HEK293 (cell line): ENCODE measurements at regions not wholly inside any gene's neighbourhood (a gene's known extent, or its start where the extent isn't known, plus 50 kb on each side); places are given as distances from the start of the nearest gene placed in this dataset.

Experiments used
- CTCF ChIA-PET: fragments of 350-600 bp; formaldehyde crosslinking; extraction: SDS; loops from one replicate; lab custom pipeline; 2021; ENCODE audit warnings: antibody characterized with exemption; lab: Yijun Ruan, JAX
- POLR2A ChIA-PET: fragments of 300-600 bp; formaldehyde crosslinking; extraction: SDS; loops from one replicate; lab custom pipeline; 2020; ENCODE audit warnings: antibody characterized with exemption, inconsistent platforms; lab: Yijun Ruan, JAX
- H3K27ac ChIP-seq: fragments of 200-500 bp; sonication (Bioruptor generic); 2 replicates; pipeline ENCODE4 v1.5.1; 2014; ENCODE audit warnings: low read depth, low read length, control low read depth, inconsistent platforms; ENCODE audit errors: extremely low read depth
- H3K36me3 ChIP-seq, 2 experiments: fragments of 200-500 bp in 1 of 2; sonication (Bioruptor generic) in 1 of 2; 1 replicate in 1 of 2; 2 replicates in 1 of 2; pipeline ENCODE4 v1.5.1; 2014 to 2017; ENCODE audit warnings: inconsistent platforms in 2 of 2, low read length in 2 of 2; ENCODE audit not compliant: control insufficient read depth in 2 of 2, insufficient read depth in 1 of 2
- H3K4me1 ChIP-seq: fragments of 200-500 bp; sonication (Bioruptor generic); 2 replicates; pipeline ENCODE4 v1.5.1; 2014; ENCODE audit warnings: mild to moderate bottlenecking, low read length, inconsistent platforms; ENCODE audit not compliant: control insufficient read depth, insufficient read depth
- H3K4me3 ChIP-seq: 2 replicates; pipeline ENCODE4 v1.5.1; 2011; ENCODE audit warnings: low read depth, mild to moderate bottlenecking, control low read depth, low read length, moderate library complexity
- H3K9me3 ChIP-seq: fragments of 200-500 bp; sonication (Bioruptor generic); 2 replicates; pipeline ENCODE4 v1.5.1; 2014; ENCODE audit warnings: low read depth, low read length, inconsistent platforms; ENCODE audit not compliant: control insufficient read depth, insufficient read depth
- MEIS1 ChIP-seq: sonication (generic); formaldehyde crosslinking; IDR thresholded peaks from 2 replicates; pipeline ENCODE4 v1.8.1; 2022; ENCODE audit warnings: missing genetic modification reagents, mild to moderate bottlenecking, borderline replicate concordance
- MYNN ChIP-seq: fragments of 450-650 bp; formaldehyde crosslinking; IDR thresholded peaks from 2 replicates; pipeline ENCODE4 v1.5.1; 2016; ENCODE audit warnings: missing biosample characterization, missing genetic modification characterization, borderline replicate concordance
- MZF1 ChIP-seq: fragments of 450-650 bp; formaldehyde crosslinking; IDR thresholded peaks from 2 replicates; pipeline ENCODE4 v1.5.1; 2017; ENCODE audit warnings: missing biosample characterization, missing genetic modification characterization, borderline replicate concordance
- SETDB1 ChIP-seq: IDR thresholded peaks from one replicate; pipeline ENCODE4 v1.6.1; 2017; ENCODE audit warnings: mild to moderate bottlenecking, low read length, moderate library complexity, mixed read lengths; ENCODE audit not compliant: insufficient read length
- SP3 ChIP-seq: fragments of 450-650 bp; formaldehyde crosslinking; IDR thresholded peaks from 2 replicates; pipeline ENCODE4 v1.5.1; 2016; ENCODE audit warnings: missing biosample characterization, missing genetic modification characterization
- ZFP3 ChIP-seq: fragments of 450-650 bp; formaldehyde crosslinking; IDR thresholded peaks from 2 replicates; pipeline ENCODE4 v1.5.1; 2016; ENCODE audit warnings: low read depth, missing biosample characterization, missing genetic modification characterization
- ZFP69B ChIP-seq: fragments of 450-650 bp; formaldehyde crosslinking; IDR thresholded peaks from 2 replicates; pipeline ENCODE4 v1.5.1; 2016; ENCODE audit warnings: missing biosample characterization, missing genetic modification characterization
- ZNF114 ChIP-seq: fragments of 450-650 bp; formaldehyde crosslinking; IDR thresholded peaks from 2 replicates; pipeline ENCODE4 v1.5.0; 2017; ENCODE audit warnings: missing biosample characterization, missing genetic modification characterization
- ZNF157 ChIP-seq: fragments of 450-650 bp; formaldehyde crosslinking; IDR thresholded peaks from 2 replicates; pipeline ENCODE4 v1.5.1; 2016; ENCODE audit warnings: missing biosample characterization, missing genetic modification characterization
- ZNF19 ChIP-seq: fragments of 450-650 bp; formaldehyde crosslinking; IDR thresholded peaks from 2 replicates; pipeline ENCODE4; 2016; ENCODE audit warnings: missing biosample characterization, missing genetic modification characterization, low read depth
- ZNF391 ChIP-seq: fragments of 450-650 bp; formaldehyde crosslinking; IDR thresholded peaks from 2 replicates; pipeline ENCODE4 v1.5.1; 2016; ENCODE audit warnings: low read depth, missing biosample characterization, missing genetic modification characterization, borderline replicate concordance
- ZNF529 ChIP-seq: fragments of 450-650 bp; formaldehyde crosslinking; IDR thresholded peaks from 2 replicates; pipeline ENCODE4 v1.5.1; 2017; ENCODE audit warnings: missing genetic modification characterization, missing biosample characterization; ENCODE audit not compliant: insufficient replicate concordance
- ZNF549 ChIP-seq: fragments of 450-650 bp; IDR thresholded peaks from 2 replicates; pipeline ENCODE4 v1.5.1; 2018; ENCODE audit warnings: missing biosample characterization, missing genetic modification characterization, mild to moderate bottlenecking, inconsistent platforms, moderate library complexity
- ZNF610 ChIP-seq: fragments of 450-650 bp; formaldehyde crosslinking; IDR thresholded peaks from 2 replicates; pipeline ENCODE4 v1.5.1; 2016; ENCODE audit warnings: missing biosample characterization, missing genetic modification characterization, borderline replicate concordance
- ZNF792 ChIP-seq: fragments of 450-650 bp; formaldehyde crosslinking; IDR thresholded peaks from 2 replicates; pipeline ENCODE4 v1.5.1; 2016; ENCODE audit warnings: missing biosample characterization, missing genetic modification characterization
- ZSCAN23 ChIP-seq: fragments of 450-650 bp; formaldehyde crosslinking; IDR thresholded peaks from 2 replicates; pipeline ENCODE4 v1.5.1; 2016; ENCODE audit warnings: missing biosample characterization, missing genetic modification characterization
- TF ChIP-seq, protein P1 (sequence below): fragments of 450-650 bp; formaldehyde crosslinking; IDR thresholded peaks from 2 replicates; pipeline ENCODE4 v1.5.1; 2016; ENCODE audit warnings: missing biosample characterization, missing genetic modification characterization, low read depth
- TF ChIP-seq, protein P2 (sequence below): fragments of 450-650 bp; formaldehyde crosslinking; IDR thresholded peaks from 2 replicates; pipeline ENCODE4 v1.5.1; 2017; ENCODE audit warnings: missing biosample characterization, missing genetic modification characterization
- TF ChIP-seq, protein P3 (sequence below): IDR thresholded peaks from 2 replicates; pipeline ENCODE4 v1.6.1; 2011; ENCODE audit warnings: mild to moderate bottlenecking, low read depth, low read length, borderline replicate concordance
- TF ChIP-seq, protein P4 (sequence below): fragments of 450-650 bp; formaldehyde crosslinking; IDR thresholded peaks from 2 replicates; pipeline ENCODE4 v1.5.1; 2016; ENCODE audit warnings: missing biosample characterization, missing genetic modification characterization, borderline replicate concordance

DNA sequence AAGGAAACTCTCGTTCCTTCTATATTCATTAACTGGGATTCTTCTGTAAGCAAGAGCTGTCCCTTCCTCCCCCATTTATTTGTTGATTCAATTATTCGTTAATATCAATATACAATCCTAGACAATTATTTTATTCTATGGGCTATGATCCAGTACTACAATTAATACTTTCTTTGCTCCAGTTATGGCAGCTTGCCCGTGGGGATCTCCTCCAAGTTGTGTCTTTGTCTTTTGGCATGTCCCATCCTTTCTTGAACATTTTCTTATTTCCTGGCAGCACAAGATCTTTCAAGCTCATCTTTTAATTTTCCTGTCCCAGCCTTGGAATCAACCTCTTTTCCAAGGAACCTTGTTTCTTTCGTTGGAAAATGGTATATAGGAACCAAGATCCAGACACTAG lies 249.3 kb downstream of the GAS1 start (continued):
- TF ChIP-seq, protein P1, sequence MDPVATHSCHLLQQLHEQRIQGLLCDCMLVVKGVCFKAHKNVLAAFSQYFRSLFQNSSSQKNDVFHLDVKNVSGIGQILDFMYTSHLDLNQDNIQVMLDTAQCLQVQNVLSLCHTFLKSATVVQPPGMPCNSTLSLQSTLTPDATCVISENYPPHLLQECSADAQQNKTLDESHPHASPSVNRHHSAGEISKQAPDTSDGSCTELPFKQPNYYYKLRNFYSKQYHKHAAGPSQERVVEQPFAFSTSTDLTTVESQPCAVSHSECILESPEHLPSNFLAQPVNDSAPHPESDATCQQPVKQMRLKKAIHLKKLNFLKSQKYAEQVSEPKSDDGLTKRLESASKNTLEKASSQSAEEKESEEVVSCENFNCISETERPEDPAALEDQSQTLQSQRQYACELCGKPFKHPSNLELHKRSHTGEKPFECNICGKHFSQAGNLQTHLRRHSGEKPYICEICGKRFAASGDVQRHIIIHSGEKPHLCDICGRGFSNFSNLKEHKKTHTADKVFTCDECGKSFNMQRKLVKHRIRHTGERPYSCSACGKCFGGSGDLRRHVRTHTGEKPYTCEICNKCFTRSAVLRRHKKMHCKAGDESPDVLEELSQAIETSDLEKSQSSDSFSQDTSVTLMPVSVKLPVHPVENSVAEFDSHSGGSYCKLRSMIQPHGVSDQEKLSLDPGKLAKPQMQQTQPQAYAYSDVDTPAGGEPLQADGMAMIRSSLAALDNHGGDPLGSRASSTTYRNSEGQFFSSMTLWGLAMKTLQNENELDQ (tag by site-specific recombination) = no peak
- TF ChIP-seq SP3 (tag by site-specific recombination) (no peak), ZNF529 (no peak), MZF1 (tag by site-specific recombination) (no peak)
- TF ChIP-seq, protein P2, sequence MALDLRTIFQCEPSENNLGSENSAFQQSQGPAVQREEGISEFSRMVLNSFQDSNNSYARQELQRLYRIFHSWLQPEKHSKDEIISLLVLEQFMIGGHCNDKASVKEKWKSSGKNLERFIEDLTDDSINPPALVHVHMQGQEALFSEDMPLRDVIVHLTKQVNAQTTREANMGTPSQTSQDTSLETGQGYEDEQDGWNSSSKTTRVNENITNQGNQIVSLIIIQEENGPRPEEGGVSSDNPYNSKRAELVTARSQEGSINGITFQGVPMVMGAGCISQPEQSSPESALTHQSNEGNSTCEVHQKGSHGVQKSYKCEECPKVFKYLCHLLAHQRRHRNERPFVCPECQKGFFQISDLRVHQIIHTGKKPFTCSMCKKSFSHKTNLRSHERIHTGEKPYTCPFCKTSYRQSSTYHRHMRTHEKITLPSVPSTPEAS = no peak
- TF ChIP-seq, protein P3, sequence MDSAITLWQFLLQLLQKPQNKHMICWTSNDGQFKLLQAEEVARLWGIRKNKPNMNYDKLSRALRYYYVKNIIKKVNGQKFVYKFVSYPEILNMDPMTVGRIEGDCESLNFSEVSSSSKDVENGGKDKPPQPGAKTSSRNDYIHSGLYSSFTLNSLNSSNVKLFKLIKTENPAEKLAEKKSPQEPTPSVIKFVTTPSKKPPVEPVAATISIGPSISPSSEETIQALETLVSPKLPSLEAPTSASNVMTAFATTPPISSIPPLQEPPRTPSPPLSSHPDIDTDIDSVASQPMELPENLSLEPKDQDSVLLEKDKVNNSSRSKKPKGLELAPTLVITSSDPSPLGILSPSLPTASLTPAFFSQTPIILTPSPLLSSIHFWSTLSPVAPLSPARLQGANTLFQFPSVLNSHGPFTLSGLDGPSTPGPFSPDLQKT = no peak

DNA sequence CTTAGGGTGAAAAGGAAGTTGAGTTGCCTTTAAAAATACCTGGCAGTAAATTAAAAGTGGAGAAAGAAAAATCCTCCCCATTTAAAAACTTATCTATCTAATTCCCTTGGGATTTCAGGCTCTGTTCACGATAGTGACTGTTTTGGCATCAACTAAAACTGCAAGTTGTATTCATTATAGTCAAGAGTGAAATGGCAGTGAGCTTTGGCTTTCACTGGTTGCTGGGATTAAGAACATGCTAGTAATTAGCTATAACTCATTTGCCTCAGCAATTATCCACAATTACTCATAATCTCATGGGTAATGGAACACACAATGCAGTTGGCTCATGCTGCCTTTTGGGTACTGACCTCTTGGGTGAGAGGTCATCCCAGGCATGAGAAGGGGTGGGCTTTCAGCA lies 250.1 kb downstream of the GAS1 start:
- ChIA-PET CTCF (interaction anchor here (0.9 kb wide), 1 partner anchor 8 kb away, joined by 3 read pairs; no protein-coding TSS in a partner anchor), POLR2A (no interaction called here)
- no peaks in the 10 kb centered on the region for H3K36me3 ChIP-seq
- TF ChIP-seq ZNF157 (tag by site-specific recombination) = no peak
- TF ChIP-seq ZSCAN23 (tag by site-specific recombination) = no peak
- TF ChIP-seq, protein P4, sequence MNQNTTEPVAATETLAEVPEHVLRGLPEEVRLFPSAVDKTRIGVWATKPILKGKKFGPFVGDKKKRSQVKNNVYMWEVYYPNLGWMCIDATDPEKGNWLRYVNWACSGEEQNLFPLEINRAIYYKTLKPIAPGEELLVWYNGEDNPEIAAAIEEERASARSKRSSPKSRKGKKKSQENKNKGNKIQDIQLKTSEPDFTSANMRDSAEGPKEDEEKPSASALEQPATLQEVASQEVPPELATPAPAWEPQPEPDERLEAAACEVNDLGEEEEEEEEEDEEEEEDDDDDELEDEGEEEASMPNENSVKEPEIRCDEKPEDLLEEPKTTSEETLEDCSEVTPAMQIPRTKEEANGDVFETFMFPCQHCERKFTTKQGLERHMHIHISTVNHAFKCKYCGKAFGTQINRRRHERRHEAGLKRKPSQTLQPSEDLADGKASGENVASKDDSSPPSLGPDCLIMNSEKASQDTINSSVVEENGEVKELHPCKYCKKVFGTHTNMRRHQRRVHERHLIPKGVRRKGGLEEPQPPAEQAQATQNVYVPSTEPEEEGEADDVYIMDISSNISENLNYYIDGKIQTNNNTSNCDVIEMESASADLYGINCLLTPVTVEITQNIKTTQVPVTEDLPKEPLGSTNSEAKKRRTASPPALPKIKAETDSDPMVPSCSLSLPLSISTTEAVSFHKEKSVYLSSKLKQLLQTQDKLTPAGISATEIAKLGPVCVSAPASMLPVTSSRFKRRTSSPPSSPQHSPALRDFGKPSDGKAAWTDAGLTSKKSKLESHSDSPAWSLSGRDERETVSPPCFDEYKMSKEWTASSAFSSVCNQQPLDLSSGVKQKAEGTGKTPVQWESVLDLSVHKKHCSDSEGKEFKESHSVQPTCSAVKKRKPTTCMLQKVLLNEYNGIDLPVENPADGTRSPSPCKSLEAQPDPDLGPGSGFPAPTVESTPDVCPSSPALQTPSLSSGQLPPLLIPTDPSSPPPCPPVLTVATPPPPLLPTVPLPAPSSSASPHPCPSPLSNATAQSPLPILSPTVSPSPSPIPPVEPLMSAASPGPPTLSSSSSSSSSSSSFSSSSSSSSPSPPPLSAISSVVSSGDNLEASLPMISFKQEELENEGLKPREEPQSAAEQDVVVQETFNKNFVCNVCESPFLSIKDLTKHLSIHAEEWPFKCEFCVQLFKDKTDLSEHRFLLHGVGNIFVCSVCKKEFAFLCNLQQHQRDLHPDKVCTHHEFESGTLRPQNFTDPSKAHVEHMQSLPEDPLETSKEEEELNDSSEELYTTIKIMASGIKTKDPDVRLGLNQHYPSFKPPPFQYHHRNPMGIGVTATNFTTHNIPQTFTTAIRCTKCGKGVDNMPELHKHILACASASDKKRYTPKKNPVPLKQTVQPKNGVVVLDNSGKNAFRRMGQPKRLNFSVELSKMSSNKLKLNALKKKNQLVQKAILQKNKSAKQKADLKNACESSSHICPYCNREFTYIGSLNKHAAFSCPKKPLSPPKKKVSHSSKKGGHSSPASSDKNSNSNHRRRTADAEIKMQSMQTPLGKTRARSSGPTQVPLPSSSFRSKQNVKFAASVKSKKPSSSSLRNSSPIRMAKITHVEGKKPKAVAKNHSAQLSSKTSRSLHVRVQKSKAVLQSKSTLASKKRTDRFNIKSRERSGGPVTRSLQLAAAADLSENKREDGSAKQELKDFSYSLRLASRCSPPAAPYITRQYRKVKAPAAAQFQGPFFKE (tag by site-specific recombination) = no peak
- no peak for TF ChIP-seq ZFP69B
- no peak for TF ChIP-seq ZNF792
- no peak for TF ChIP-seq MYNN
- no peak for TF ChIP-seq ZNF391 (tag by site-specific recombination)
- H3K4me3 ChIP-seq = no peak overlapping the region
- H3K4me1 ChIP-seq = no peaks in the 10 kb centered on the region
- H3K9me3 ChIP-seq = no peaks in the 10 kb centered on the region
- H3K27ac ChIP-seq = no peak overlapping the region

DNA sequence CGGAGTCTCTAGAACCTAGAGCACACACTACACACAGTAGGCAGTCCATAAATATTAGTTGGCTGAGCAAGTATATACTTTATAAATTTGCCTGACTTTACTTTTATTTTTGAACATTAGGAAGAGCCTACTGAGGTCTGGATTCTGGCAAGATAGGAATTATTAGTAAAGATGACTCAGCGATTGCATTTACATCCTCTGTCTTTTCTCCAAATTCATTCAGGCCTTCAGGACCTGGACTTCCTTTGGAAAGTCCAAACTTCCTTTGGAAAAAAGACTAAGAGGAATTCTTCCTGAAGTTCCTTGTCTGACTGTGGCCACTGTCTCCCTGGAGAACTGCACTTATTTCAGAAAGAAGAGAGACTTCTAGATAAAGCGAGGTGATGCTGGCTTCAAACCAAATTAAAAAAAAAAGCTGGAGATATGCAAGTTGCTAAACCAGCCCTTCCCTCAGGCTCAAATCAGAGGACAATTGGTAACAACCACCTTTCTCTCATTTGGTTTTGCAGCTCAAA lies 251.3 kb downstream of the GAS1 start:
- POLR2A ChIA-PET = no interaction called here
- CTCF ChIA-PET = interaction anchor here (1.0 to 1.7 kb wide), 2 partner anchors 10 to 58 kb away, joined by 4 read pairs; no protein-coding TSS in a partner anchor
- H3K9me3 ChIP-seq = no peaks in the 10 kb centered on the region
- H3K36me3 ChIP-seq = no peaks in the 10 kb centered on the region
- no peak overlapping the region for H3K27ac ChIP-seq
- TF ChIP-seq ZNF610 (tag by site-specific recombination) = no peak
- no peak for TF ChIP-seq SETDB1
- TF ChIP-seq MEIS1 (CRISPR knock-in tag) = no peak
- TF ChIP-seq ZNF549 = no peak
- TF ChIP-seq ZNF114 (tag by site-specific recombination) = no peak
- TF ChIP-seq ZNF19 = no peak
- no peak for TF ChIP-seq ZFP3 (tag by site-specific recombination)
- TF ChIP-seq, all 188 proteins: peak for 0
- Histone ChIP-seq H3K4me1 (no peaks in the 10 kb centered on the region), H3K4me3 (no peak overlapping the region)
